ENCODE measurements at regions not wholly inside any gene's neighbourhood (a gene's known extent, or its start where the extent isn't known, plus 50 kb on each side); places are given as distances from the start of the nearest gene placed in this dataset.

DNA sequence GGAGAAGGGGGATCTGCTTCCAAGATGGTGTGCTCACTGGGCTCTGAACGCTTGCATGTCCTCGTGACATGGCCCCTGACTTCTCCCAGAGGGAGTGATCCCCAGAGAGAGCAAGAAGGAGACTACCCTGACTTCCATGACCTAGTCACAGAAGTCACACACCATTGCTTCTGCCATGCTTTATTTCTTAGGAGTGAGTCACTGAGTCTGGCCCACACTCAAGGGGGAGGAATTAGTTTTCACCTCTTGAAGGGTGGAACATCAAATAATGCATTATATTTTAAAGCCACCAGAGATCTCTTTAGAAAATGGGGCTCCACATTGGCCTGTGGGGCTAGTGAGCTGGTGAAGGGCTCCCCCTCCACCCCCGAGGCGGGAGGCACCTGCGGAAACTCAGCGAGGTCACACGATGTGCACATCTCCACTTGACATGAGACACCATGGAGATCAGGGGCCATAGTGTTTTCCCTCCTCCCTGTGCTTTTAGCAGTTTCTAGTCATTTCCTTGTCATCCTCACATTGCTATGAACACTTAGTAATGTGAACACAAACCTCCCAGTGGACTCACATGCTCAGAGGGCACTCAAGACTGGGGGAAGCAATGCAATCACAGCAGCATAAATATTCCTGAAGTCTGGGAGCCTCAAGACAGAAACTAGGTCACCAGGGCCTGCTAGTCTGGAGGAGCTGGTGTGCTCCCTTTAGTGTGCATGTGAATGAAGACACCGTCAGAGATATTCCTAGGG is 87.4 kb upstream of the FZD10 start:
- Mint-ChIP-seq H3K4me1 (no peaks in the 10 kb centered on the region), H3K36me3 (ENCODE audit: low read depth) (no peaks in the 10 kb centered on the region), H3K9me3 (peaks cover 7% of the 10 kb centered on the region), H3K4me3 (no peak overlapping the region), H3K27ac (no peak overlapping the region), H3K27me3 (peaks cover 4% of the 10 kb centered on the region)
- ATAC-seq (replicated peaks), result no peak

DNA sequence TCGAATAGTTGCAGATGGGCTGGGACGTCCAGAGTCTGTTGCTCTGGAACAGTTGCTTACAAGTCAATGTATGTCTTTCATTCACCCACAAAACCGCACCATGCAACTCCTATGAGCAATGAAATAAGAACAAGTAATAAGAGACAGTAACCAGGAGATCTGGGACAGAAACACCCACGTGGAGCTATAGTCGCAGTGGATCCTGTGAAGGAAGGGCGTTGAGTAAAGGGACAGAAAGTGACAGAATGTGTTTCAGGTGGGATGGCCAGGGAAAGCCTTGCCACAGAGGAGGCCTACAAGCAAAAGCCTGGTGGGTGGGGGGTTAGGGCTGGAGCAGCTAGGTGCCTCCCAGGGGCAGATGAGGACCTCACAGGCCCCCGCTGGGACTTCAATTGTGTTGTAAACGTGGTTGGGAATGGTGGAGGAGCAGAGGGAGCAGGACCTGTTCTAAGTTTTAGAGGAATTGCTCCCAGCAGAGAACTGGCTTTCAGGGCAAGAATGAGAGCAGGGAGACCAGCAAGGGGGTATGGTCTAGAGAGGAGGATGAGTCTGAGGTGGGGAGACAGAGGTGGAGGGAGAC is 86.7 kb upstream of the FZD10 start:
- no peak for ATAC-seq (replicated peaks)
- peaks cover 7% of the 10 kb centered on the region for H3K9me3 Mint-ChIP-seq
- no peak overlapping the region for H3K27ac Mint-ChIP-seq

DNA sequence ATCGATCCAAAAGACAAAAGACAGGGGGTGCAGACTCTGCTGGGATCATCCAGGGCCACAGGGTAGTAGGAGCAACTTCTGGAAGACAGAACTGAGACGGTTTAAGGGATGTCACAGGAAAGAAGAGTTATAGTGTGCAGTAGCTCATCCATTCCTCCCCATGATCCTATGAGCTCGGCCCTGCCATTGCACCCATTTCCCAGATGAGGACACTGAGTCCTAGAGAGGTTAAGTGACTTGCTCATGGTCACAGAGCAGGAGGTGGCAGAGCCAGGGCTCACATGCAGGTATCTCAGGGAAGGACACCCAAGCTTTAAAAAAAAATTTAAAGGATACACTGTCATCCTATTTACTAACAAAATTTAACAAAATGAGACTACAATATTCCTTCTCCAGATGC is 86.1 kb upstream of the FZD10 start:
- H3K9me3 Mint-ChIP-seq, result peaks cover 7% of the 10 kb centered on the region
- no peaks in the 10 kb centered on the region for H3K4me1 Mint-ChIP-seq
- H3K36me3 Mint-ChIP-seq (ENCODE audit: low read depth), result no peaks in the 10 kb centered on the region
- H3K27ac Mint-ChIP-seq, result no peak overlapping the region
- H3K4me3 Mint-ChIP-seq, result no peak overlapping the region
- ATAC-seq (replicated peaks), result no peak
- peaks cover 4% of the 10 kb centered on the region for H3K27me3 Mint-ChIP-seq

More for the DNA sequence above, 86.7 kb upstream of the FZD10 start:
- Mint-ChIP-seq H3K27me3 (peaks cover 4% of the 10 kb centered on the region), H3K4me3 (no peak overlapping the region), H3K36me3 (ENCODE audit: low read depth) (no peaks in the 10 kb centered on the region), H3K4me1 (no peaks in the 10 kb centered on the region)

DNA sequence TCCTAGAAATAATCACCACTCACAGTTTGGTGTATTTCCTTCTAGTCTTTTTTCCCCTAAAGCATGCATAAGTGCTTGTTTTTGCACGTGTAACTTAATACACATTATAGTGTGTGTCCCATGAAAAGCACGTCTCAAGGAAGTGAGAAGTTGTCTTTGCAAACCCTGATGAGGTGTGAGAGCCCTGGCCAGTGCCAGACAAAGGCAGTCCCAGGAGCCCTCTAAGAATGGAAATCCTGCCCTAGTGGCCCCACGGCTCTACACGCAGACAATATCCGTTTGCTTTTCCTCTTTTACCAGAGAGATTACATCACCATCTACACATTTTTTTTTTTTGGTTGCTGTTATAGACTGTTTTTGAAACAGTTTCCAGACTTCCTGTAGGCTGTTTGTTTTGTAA is 85.5 kb upstream of the FZD10 start:
- ATAC-seq (replicated peaks), result no peak
- H3K27me3 Mint-ChIP-seq, result peaks cover 4% of the 10 kb centered on the region
- H3K36me3 Mint-ChIP-seq (ENCODE audit: low read depth), result no peaks in the 10 kb centered on the region
- H3K9me3 Mint-ChIP-seq, result peaks cover 7% of the 10 kb centered on the region
- no peak overlapping the region for H3K4me3 Mint-ChIP-seq
- no peak overlapping the region for H3K27ac Mint-ChIP-seq
- no peaks in the 10 kb centered on the region for H3K4me1 Mint-ChIP-seq

DNA sequence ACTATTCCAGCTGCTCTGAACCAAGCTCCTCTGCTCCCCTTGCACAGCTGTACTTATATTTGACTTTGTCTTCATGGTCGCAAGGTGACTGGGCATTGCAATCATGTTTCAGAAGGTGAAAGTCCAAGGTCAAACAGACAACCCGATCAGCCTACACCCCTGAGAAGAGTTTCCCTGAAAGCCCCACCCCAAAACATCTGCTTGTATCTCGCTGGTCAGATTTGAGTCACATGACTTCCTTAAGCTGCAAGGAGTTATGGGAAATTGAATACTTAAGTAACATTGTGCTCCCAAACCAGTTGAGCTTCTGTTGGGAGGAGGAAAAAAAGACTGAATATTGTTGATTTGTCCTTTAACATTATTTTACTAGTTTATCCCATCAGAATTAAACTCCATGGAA is 83.4 kb upstream of the FZD10 start:
- Mint-ChIP-seq H3K36me3 (ENCODE audit: low read depth) (no peaks in the 10 kb centered on the region), H3K4me1 (no peaks in the 10 kb centered on the region), H3K27ac (no peak overlapping the region), H3K27me3 (peaks cover 7% of the 10 kb centered on the region), H3K4me3 (no peak overlapping the region), H3K9me3 (peaks cover 11% of the 10 kb centered on the region)
- no peak for ATAC-seq (replicated peaks)

DNA sequence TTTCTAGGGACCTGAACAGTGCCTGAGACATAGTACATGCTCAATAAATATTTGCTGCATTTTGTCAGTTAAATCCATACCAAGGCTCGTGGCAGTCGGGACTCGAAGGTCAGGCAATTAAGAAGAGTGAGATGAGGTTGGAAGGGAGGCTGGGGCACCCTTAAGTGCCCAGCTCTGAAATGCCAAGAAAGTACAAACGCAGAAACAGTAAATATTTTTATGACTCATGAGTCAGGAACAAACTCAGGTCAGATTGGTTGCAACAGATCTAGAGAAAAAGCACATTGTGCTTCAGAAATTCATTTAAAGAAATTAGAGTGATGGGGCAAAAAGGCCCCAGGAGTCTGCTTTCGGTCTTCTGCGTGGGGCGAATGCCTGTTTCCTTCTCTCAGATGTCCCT is 83.0 kb upstream of the FZD10 start:
- Mint-ChIP-seq H3K36me3 (ENCODE audit: low read depth) (no peaks in the 10 kb centered on the region), H3K27me3 (peaks cover 7% of the 10 kb centered on the region), H3K4me3 (no peak overlapping the region), H3K27ac (no peak overlapping the region), H3K4me1 (no peaks in the 10 kb centered on the region), H3K9me3 (peaks cover 11% of the 10 kb centered on the region)
- no peak for ATAC-seq (replicated peaks)

DNA sequence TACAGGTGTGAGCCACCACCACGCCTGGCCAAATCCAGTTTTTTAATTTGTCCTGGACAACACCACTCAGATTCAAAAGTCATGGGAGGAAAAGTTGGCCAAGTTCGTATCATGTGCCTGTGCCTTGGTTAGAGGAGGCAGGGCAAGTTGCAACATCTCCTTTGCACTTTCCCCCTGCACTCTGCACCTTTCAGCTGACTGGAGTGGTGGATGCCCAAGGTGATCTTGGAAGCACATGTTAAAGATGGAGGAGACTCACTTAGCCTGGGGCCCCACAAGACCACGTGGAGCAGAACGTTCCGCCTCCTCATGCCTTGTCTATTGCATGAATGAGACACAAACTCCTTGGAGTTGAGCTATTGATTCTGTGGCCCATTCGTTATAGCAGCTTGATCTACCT is 82.1 kb upstream of the FZD10 start:
- Mint-ChIP-seq H3K4me3 (no peak overlapping the region), H3K4me1 (no peaks in the 10 kb centered on the region), H3K36me3 (ENCODE audit: low read depth) (no peaks in the 10 kb centered on the region), H3K27me3 (peaks cover 7% of the 10 kb centered on the region), H3K27ac (no peak overlapping the region), H3K9me3 (peaks cover 11% of the 10 kb centered on the region)
- ATAC-seq (replicated peaks), result no peak

DNA sequence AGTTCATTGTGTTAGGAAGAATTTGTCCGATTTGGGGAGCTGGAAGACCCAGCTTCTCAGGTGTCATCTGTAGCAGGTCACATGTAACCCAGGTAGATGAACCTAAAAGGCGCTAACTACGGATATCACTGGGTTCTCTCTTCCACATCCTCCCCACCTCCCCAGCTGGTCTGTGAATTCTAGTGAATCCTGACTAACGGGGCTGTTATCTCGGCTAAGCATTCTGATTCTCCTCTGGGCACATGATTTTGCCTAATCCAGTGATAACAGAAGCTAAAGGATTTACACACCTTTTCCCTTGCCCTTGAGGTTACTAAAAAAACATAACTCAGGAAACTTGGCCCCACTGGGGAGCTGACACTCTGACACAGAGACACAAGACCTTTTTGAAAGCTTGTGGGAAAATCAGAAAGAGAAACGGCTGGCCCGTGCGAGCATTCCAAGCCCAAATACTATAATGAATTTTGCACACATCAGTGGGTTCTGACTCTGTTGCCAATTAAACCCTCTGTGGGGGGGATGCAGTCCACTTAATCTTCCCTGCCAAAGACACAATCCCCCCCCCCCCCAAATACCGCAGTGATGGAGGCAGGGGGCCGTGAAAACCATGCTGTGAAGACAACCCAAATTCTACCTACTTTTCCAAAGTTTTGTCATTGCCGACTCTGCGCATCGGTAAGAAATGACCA is 81.0 kb upstream of the FZD10 start:
- Mint-ChIP-seq H3K27me3 (peaks cover 3% of the 10 kb centered on the region), H3K27ac (no peak overlapping the region), H3K4me1 (no peaks in the 10 kb centered on the region), H3K9me3 (peaks cover 11% of the 10 kb centered on the region), H3K36me3 (ENCODE audit: low read depth) (no peaks in the 10 kb centered on the region), H3K4me3 (no peak overlapping the region)
- no peak for ATAC-seq (replicated peaks)

DNA sequence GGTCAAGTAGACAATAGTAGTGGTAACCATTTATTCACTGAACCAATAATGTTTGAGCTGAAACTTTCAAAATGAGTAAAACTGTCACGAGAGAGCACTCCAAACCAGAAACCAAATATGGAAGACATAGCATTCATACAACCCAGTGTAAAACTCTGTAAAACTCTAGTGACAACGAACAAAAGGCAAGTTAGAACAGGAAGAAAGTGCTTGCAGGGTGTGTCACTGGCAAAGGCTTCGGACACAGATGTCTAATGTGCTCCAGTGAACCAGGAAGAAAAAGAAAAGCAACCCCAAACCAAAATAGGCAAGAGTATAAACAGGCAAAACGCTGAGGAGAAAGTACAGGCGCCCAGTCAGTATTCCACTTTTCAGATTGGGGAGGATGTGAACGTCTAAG is 79.3 kb upstream of the FZD10 start:
- ATAC-seq (replicated peaks), result no peak
- Mint-ChIP-seq H3K9me3 (peaks cover 4% of the 10 kb centered on the region), H3K27me3 (peaks cover 3% of the 10 kb centered on the region), H3K4me3 (no peak overlapping the region), H3K4me1 (no peaks in the 10 kb centered on the region), H3K27ac (no peak overlapping the region), H3K36me3 (ENCODE audit: low read depth) (no peaks in the 10 kb centered on the region)

DNA sequence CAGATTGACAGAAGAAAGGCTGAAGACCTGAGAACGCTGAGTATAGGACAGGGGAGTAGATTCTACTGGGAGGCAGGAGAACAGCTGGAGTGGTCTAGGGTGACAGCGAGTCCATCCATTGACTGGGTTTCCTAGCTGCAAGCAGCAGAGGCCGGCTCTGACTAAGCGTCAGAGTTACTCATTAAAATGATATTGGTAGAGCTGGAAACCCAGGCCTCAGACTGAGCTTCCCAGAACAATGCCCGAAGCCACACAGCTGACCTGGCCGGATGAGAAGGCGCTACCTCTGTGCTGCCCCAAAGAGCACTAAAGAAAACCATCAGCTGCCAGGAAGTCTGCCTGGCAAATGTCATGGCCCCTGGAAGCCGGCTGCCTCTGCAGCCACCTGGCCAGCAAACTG is 78.5 kb upstream of the FZD10 start:
- no peak overlapping the region for H3K4me3 Mint-ChIP-seq
- H3K9me3 Mint-ChIP-seq, result peaks cover 4% of the 10 kb centered on the region
- H3K4me1 Mint-ChIP-seq, result no peaks in the 10 kb centered on the region
- H3K36me3 Mint-ChIP-seq (ENCODE audit: low read depth), result no peaks in the 10 kb centered on the region
- no peak overlapping the region for H3K27ac Mint-ChIP-seq
- H3K27me3 Mint-ChIP-seq, result peaks cover 3% of the 10 kb centered on the region
- ATAC-seq (replicated peaks), result no peak

DNA sequence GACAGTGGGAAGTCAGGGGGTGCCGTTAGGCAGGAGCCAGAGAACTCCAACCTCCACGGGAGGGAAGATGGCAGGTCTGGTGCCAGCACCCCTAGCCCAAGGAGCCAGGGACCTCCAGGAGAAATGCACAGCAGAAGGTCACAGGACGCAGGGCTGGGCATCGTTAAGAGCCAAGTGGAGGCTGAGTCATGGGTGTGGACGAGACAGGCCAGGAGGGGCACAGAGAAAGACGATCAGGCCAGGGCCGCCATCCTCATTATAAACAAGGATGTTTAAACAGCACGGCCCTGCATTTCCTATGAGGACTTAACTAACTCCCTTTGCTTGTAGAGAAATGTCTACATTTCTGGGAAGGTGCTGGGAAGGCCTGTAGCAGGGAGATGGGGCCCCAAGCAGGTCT is 77.9 kb upstream of the FZD10 start:
- H3K4me3 Mint-ChIP-seq, result no peak overlapping the region
- H3K27ac Mint-ChIP-seq, result no peak overlapping the region
- H3K27me3 Mint-ChIP-seq, result peaks cover 3% of the 10 kb centered on the region
- peaks cover 4% of the 10 kb centered on the region for H3K9me3 Mint-ChIP-seq
- no peaks in the 10 kb centered on the region for H3K4me1 Mint-ChIP-seq
- H3K36me3 Mint-ChIP-seq (ENCODE audit: low read depth), result no peaks in the 10 kb centered on the region
- ATAC-seq (replicated peaks), result no peak

DNA sequence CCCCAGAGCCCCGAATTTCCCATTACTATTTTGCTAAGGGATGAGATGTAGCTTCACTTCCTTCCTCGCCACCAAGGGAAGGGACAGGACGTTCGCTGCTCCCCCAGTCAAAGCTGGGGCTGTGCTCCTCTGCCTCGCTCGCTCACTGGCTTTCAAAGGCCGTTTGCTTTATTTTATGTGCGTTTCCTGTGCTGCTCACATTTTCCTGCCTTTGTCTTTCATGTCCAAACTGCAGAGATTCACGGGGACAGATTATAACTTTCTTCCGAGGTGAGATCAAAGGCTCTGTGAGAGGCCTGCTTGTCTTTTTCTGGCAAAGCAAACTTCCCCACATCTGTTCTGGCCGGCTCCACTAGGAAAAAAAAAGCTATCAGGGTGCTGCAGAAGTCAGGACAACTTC is 76.0 kb upstream of the FZD10 start:
- H3K4me3 Mint-ChIP-seq, result peak overlapping the region; percentile 40
- H3K9me3 Mint-ChIP-seq, result peaks cover 13% of the 10 kb centered on the region
- peaks cover 3% of the 10 kb centered on the region for H3K27me3 Mint-ChIP-seq
- H3K27ac Mint-ChIP-seq, result peak overlapping the region; percentile 8
- ATAC-seq (replicated peaks), result no peak
- H3K36me3 Mint-ChIP-seq (ENCODE audit: low read depth), result no peaks in the 10 kb centered on the region
- H3K4me1 Mint-ChIP-seq, result no peaks in the 10 kb centered on the region

DNA sequence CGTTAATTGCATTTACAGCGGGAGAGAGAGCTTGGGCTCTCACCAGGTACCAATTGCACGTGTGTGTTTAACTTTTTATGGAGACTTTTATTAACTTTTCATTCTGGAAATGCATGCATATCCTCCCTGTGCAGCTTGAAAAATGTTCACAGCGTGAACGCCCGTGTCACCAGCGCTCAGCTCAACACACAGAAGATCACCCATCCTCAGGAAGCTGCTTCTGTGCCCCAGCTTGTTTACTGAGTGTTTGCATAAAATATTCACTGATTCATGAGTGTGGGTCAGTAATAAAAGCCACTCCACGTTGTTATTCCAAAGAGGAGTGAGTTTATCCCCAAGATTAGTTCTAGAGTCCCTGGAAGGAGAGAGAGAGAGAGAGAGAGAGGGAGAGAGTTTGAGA is 75.5 kb upstream of the FZD10 start:
- Mint-ChIP-seq H3K4me3 (peak overlapping the region; percentile 40), H3K36me3 (ENCODE audit: low read depth) (no peaks in the 10 kb centered on the region), H3K9me3 (peaks cover 19% of the 10 kb centered on the region), H3K27ac (peak overlapping the region; percentile 8), H3K4me1 (no peaks in the 10 kb centered on the region), H3K27me3 (peaks cover 3% of the 10 kb centered on the region)
- no peak for ATAC-seq (replicated peaks)

DNA sequence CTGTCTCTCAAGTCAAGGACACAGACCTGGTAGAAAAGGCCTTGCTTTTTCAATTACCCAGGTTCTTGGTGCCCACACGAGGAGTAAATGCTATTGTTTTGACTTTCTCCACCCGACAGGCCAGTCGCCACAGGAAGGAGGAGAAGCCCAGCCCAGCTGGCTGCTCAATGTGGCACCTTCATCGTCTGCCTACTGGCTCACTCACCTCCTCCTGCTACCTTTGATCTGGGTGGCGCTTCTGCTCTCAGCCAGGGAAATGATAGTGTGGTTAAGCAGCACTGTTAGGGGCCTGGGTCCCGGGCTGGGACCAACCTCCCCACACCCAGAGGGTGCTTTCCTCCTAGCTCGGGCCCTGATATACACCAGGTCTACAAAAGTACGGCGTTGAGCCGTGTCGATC is 75.0 kb upstream of the FZD10 start:
- Mint-ChIP-seq H3K4me3 (peak overlapping the region; percentile 40), H3K27me3 (peaks cover 3% of the 10 kb centered on the region), H3K4me1 (no peaks in the 10 kb centered on the region), H3K27ac (no peak overlapping the region), H3K36me3 (ENCODE audit: low read depth) (no peaks in the 10 kb centered on the region), H3K9me3 (peaks cover 23% of the 10 kb centered on the region)
- no peak for ATAC-seq (replicated peaks)

DNA sequence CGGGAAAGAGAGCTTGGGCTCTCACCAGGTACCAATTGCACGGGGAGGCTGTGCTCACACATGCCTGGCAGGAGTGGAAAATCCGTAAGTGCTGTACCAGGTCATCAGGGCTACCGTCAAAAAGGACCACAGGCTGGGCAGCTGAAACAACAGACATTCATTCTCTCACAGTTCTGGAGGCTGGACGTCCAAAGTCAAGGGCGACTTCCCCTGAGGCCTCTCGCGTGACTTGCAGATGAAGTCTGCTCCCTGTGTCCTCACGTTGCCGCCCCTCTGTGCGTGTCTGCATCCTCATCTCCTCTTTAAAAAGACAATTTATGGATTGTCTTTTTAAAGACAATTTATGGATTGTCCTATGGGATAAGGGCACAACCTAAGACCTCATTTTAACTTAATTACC is 73.8 kb upstream of the FZD10 start:
- H3K4me1 Mint-ChIP-seq, result no peaks in the 10 kb centered on the region
- H3K36me3 Mint-ChIP-seq (ENCODE audit: low read depth), result no peaks in the 10 kb centered on the region
- no peak for ATAC-seq (replicated peaks)
- no peak overlapping the region for H3K27ac Mint-ChIP-seq
- H3K27me3 Mint-ChIP-seq, result no peaks in the 10 kb centered on the region
- peaks cover 19% of the 10 kb centered on the region for H3K9me3 Mint-ChIP-seq
- no peak overlapping the region for H3K4me3 Mint-ChIP-seq
